Activated CD4-positive, alpha-beta T cell treated with anti-CD3 and anti-CD28 coated beads, Interleukin-2, amount 10 ng/mL, durations not matched to agents 24 days and 14 days (primary cell): ENCODE measurements at regions not wholly inside any gene's neighbourhood (a gene's known extent, or its start where the extent isn't known, plus 50 kb on each side); places are given as distances from the start of the nearest gene placed in this dataset.

Experiments
- DNase-seq: peaks from one replicate; pipeline ENCODE4 v3.0.0; 2022
- H3K27ac Mint-ChIP-seq: one replicate; pipeline ENCODE4 v1.8.0; 2022; ENCODE audit warnings: mild to moderate bottlenecking, mixed read lengths
- H3K27me3 Mint-ChIP-seq: one replicate; pipeline ENCODE4 v1.8.0; 2022; ENCODE audit warnings: mixed read lengths
- H3K36me3 Mint-ChIP-seq: one replicate; pipeline ENCODE4 v1.8.0; 2022; ENCODE audit warnings: low read depth, mild to moderate bottlenecking, mixed read lengths
- H3K4me1 Mint-ChIP-seq: one replicate; pipeline ENCODE4 v1.8.0; 2021; ENCODE audit warnings: mixed read lengths
- H3K4me3 Mint-ChIP-seq: one replicate; pipeline ENCODE4 v1.8.0; 2022; ENCODE audit warnings: mild to moderate bottlenecking, moderate library complexity, mixed read lengths
- H3K9me3 Mint-ChIP-seq: one replicate; pipeline ENCODE4 v1.8.0; 2021; ENCODE audit warnings: mixed read lengths
- intact Hi-C: fragments of 100-400 bp; cut with micrococcal nuclease; formaldehyde crosslinking; loops from one replicate; pipeline ENCODE4 v1.15.1; 2023

DNA sequence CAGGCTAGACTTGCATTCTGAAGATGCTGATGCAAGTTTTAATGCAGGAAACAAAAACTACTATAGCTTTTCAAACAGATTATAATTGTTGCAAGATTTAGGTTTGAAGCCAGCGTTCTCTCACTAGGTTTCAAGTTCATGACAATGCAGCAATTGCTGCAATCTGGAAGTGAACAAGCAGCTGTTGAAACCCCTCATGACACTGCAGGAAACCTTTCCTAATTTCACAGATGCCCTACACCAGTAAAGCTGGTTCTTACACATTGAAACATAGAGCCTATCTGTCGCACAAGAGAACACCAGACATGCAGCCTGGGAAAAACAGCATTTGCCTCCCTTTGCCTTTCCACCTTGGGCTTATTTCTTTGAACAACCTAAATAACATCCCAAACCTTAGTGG is 1737.2 kb upstream of the MIR17HG start:
- Mint-ChIP-seq H3K4me1 (no peaks in the 10 kb centered on the region), H3K4me3 (no peak overlapping the region), H3K36me3 (no peaks in the 10 kb centered on the region), H3K9me3 (peaks cover 7% of the 10 kb centered on the region), H3K27ac (no peak overlapping the region), H3K27me3 (no peaks in the 10 kb centered on the region)
- no peak for DNase-seq
- intact Hi-C loops: no loop called here

DNA sequence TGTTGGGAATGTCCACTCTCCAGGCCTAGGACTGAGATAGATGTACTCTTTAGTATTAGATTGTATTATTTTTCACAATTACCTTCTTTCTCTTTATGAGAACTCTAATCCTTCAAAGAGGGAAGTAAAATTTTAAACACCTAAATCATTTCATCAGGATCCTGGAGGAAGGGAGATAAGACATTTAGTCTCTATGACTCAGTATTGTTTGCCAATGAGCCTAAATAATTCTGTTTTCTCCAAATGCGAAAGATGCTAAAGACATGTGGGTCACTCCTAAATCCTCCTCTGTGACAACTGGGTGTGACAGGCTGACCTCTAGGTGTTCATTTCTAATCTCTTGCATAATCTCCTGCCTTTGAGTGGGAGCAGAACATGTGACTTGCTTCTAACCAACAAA is 1736.6 kb upstream of the MIR17HG start:
- intact Hi-C loops: no loop called here
- H3K4me3 Mint-ChIP-seq: no peak overlapping the region
- no peaks in the 10 kb centered on the region for H3K27me3 Mint-ChIP-seq
- H3K9me3 Mint-ChIP-seq: peaks cover 7% of the 10 kb centered on the region
- H3K27ac Mint-ChIP-seq: no peak overlapping the region
- H3K36me3 Mint-ChIP-seq: no peaks in the 10 kb centered on the region
- no peak for DNase-seq
- no peaks in the 10 kb centered on the region for H3K4me1 Mint-ChIP-seq

DNA sequence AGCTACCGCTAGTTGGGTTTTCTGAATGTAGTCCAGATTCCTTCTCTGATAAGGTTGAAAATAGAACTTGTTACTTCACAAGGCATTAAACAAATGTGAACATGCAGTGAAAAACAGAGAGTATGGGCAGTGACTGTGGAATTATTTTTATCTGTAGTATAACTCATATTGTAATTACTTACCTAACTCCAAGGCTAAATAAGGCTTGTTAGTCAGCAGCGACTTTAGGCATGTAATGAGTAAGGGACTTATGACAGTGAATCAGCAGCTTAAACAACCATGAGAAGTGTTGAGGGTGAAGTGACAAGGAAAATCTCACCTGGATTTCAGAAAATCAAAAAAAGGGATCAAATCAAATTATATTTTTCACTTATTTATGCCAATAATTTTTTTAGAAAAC is 1719.5 kb upstream of the MIR17HG start:
- Mint-ChIP-seq H3K36me3 (no peaks in the 10 kb centered on the region), H3K27me3 (no peaks in the 10 kb centered on the region), H3K27ac (no peak overlapping the region), H3K9me3 (peaks cover 7% of the 10 kb centered on the region), H3K4me1 (no peaks in the 10 kb centered on the region), H3K4me3 (no peak overlapping the region)
- DNase-seq: no peak
- intact Hi-C loops: no loop called here

DNA sequence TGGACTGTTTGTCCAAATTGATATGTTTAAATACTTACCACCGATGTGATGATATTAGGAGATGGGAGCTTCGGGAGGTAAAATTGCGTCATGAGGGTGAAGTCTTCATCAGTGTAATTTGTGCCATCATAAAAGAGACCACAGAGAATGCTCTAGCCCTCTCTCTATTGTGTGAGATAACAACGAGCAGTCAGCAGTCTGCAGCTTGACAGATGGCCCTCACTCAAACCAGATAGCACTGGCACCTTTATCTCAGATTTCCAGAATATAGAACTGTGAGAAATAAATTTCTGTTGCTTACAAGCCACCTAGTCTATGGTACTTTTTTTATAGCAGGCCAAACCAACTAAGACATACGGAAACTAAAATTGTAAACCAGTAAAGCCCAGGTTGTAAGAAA is 1718.9 kb upstream of the MIR17HG start:
- Mint-ChIP-seq H3K27me3 (no peaks in the 10 kb centered on the region), H3K27ac (no peak overlapping the region), H3K4me3 (no peak overlapping the region), H3K4me1 (no peaks in the 10 kb centered on the region), H3K9me3 (peaks cover 8% of the 10 kb centered on the region), H3K36me3 (no peaks in the 10 kb centered on the region)
- intact Hi-C loops: no loop called here
- DNase-seq: no peak

DNA sequence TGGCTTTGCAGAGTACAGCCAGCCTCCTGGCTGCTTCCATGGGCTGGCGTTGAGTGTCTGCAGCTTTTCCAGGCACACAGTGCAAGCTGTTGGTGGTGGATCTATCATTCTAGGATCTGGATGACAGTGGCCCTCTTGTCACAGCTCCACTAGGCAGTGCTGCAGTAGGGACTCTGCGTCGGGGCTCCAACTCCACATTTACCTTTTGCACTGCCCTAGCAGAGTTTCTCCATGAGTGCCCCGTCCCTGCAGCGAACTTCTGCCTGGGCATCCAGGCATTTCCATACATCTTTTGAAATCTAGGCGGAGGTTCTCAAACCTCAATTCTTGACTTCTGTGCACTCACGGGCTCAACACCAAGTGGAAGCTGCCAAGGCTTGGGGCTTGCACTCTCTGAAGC is 1697.3 kb upstream of the MIR17HG start:
- no peak for DNase-seq
- Mint-ChIP-seq H3K36me3 (no peaks in the 10 kb centered on the region), H3K27ac (no peak overlapping the region), H3K9me3 (peaks cover 5% of the 10 kb centered on the region), H3K4me1 (no peaks in the 10 kb centered on the region), H3K27me3 (no peaks in the 10 kb centered on the region), H3K4me3 (no peak overlapping the region)
- intact Hi-C loops: no loop called here

DNA sequence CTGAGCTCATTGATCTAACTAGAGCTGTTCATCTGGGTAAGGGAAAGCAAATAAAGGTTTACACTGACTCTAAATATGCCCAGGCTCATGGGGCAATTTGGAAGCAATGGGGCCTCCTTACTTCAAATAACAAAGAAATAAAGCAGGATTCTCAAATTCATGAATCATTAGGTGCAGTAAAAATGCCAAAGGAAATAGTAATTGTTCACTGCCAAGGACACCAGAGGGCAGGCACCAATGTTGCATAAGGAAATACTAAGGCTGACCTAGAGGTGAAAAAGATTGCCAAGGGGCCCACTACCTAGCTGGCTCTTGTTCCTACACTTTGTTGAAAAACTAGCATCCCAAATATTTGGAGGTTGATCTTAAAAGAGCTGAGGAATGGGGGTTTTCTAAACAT is 1686.7 kb upstream of the MIR17HG start:
- H3K9me3 Mint-ChIP-seq: peaks cover 2% of the 10 kb centered on the region
- no peaks in the 10 kb centered on the region for H3K27me3 Mint-ChIP-seq
- no peak overlapping the region for H3K27ac Mint-ChIP-seq
- no peak overlapping the region for H3K4me3 Mint-ChIP-seq
- no peak for DNase-seq
- intact Hi-C loops: no loop called here
- no peaks in the 10 kb centered on the region for H3K36me3 Mint-ChIP-seq
- H3K4me1 Mint-ChIP-seq: no peaks in the 10 kb centered on the region

DNA sequence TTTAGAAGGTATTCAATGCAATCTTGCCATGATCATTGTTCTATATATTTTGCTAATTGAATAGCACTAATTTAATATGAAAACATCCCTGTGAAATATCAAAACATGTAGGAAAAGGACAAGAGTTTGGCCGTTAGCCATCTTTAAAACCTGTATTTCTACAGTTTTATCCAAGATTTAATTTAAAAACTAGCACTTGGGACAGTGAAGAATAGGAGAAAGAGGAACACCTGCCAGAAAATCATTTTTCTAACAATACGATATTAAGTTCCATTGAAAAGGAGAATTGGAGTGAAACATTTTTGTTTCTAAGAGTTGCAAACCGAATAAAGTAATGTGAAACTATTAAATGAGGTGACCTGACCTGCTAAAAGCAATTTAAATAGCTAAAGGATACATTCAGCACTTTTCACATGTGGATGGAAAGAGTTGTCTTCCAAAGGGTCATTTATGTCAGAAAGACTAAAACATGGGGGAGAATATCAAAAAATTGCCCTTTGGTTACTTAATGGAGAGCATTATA is 1673.6 kb upstream of the MIR17HG start:
- no peak overlapping the region for H3K4me3 Mint-ChIP-seq
- H3K27me3 Mint-ChIP-seq: no peaks in the 10 kb centered on the region
- H3K36me3 Mint-ChIP-seq: no peaks in the 10 kb centered on the region
- DNase-seq: no peak
- intact Hi-C loops: no loop called here
- no peaks in the 10 kb centered on the region for H3K4me1 Mint-ChIP-seq
- H3K27ac Mint-ChIP-seq: no peak overlapping the region
- H3K9me3 Mint-ChIP-seq: peaks cover 4% of the 10 kb centered on the region

DNA sequence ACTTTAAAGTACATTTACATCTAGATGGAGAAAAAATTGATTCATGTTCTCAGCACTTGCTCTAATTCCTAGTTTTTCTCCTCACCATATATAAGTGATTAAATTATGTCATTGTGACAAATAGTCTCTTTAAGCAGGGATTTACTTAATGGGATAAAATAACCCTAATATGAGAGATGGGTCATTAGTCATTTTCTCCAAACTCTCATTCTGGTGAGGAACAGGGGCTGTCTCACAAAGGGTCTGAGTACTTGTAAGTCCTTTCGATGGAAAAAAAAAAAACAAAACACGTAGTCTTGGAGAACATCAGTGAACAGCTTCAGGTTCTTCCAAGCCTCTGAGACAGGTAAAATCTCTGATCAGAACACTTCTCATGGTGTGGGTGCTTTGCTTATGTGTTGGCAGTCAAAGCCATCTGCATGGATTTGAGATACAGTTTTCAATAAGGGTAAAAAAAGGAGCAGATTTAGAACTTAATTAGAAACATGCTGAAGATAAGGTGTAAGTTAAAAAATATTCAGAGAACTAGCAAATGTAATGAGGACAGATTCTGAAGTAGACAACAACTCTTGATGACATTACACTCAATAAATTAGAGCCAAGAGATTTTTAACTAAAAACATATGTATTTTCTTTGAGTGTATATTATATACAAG is 1668.9 kb upstream of the MIR17HG start:
- no peak for DNase-seq
- no peak overlapping the region for H3K27ac Mint-ChIP-seq
- H3K27me3 Mint-ChIP-seq: no peaks in the 10 kb centered on the region
- H3K4me3 Mint-ChIP-seq: no peak overlapping the region
- H3K36me3 Mint-ChIP-seq: no peaks in the 10 kb centered on the region
- intact Hi-C loops: no loop called here
- H3K9me3 Mint-ChIP-seq: no peaks in the 10 kb centered on the region
- H3K4me1 Mint-ChIP-seq: no peaks in the 10 kb centered on the region

DNA sequence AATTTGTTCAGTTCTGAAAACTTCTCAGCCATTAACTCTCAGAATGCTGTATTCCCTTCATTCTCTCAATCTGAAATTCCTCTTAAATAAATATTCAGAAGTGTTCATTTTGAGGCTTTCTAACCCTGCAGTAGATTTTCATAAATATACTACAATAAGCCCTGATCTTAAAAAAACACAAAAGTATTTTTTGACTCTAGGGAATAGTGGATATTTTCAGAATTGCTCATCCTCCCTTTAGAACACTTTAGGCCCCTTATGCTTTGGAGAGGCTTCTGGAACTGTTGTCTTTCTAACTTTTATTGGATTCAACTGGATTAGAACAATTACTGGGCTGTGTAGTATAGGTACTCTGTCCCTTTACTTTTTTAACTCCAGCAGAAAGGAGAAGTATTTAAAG is 1662.6 kb upstream of the MIR17HG start:
- Mint-ChIP-seq H3K4me3 (no peak overlapping the region), H3K4me1 (no peaks in the 10 kb centered on the region), H3K27me3 (no peaks in the 10 kb centered on the region), H3K9me3 (no peaks in the 10 kb centered on the region), H3K27ac (no peak overlapping the region), H3K36me3 (no peaks in the 10 kb centered on the region)
- no peak for DNase-seq
- intact Hi-C loops: no loop called here

DNA sequence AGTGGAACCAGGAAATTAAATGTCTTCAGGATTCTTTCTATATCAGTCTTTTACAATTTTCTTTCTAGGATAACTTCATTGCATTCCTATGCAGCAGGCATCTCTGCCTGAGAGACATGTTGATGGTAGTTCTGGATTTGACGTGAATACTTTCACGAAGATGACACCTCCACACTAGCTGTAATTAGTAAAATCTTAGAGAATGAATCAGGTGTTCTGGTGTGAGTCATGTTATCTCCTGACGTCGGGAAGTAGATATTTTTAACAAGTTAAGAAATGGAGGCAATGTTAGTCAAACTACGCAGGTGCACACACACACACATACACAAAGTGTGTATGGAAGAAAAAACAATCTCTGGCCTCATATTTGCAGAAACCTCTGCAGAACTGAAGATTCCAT is 1661.3 kb upstream of the MIR17HG start:
- Mint-ChIP-seq H3K36me3 (no peaks in the 10 kb centered on the region), H3K4me3 (no peak overlapping the region), H3K9me3 (no peaks in the 10 kb centered on the region), H3K27ac (no peak overlapping the region), H3K4me1 (no peaks in the 10 kb centered on the region), H3K27me3 (no peaks in the 10 kb centered on the region)
- intact Hi-C loops: no loop called here
- no peak for DNase-seq

DNA sequence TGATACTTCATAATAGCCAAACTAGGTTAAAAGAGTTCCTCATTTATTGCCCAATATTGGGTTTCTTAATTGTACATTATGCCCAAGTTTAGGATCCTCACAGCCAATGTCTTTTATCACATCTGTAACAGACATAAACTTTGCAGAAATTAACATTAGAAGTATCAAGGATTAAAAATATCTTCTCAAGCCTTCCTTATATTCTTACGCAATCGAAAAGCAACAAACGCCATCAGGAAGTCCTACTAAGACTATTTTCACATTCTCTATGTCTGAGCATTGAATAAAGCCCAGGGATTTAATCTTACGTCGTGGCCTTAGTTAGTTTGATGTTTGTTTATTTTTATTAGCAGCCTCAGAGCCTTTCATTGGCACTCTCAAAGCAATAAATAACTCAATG is 1660.4 kb upstream of the MIR17HG start:
- H3K36me3 Mint-ChIP-seq: no peaks in the 10 kb centered on the region
- H3K4me3 Mint-ChIP-seq: no peak overlapping the region
- H3K4me1 Mint-ChIP-seq: no peaks in the 10 kb centered on the region
- DNase-seq: no peak
- no peak overlapping the region for H3K27ac Mint-ChIP-seq
- H3K9me3 Mint-ChIP-seq: no peaks in the 10 kb centered on the region
- H3K27me3 Mint-ChIP-seq: no peaks in the 10 kb centered on the region
- intact Hi-C loops: no loop called here

DNA sequence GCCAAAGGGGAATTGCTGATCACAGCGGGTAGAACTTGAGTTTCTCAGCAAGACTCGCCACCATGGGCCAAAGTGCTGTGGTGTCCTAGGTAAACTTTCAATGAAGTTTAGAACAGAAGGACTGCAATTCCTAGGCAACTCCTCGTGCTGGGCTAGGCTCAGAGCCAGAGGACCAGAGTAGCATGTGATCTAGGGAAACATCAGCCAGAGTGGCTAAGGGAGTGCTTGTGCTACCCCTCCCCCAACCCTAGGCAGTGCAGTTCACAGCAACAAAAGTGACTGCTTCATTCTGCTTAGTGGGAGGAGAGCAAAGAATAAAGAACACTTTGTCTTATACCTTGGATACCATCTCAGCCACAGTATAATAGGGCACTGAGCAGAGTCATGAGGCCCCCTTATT is 1658.6 kb upstream of the MIR17HG start:
- H3K4me1 Mint-ChIP-seq: no peaks in the 10 kb centered on the region

DNA sequence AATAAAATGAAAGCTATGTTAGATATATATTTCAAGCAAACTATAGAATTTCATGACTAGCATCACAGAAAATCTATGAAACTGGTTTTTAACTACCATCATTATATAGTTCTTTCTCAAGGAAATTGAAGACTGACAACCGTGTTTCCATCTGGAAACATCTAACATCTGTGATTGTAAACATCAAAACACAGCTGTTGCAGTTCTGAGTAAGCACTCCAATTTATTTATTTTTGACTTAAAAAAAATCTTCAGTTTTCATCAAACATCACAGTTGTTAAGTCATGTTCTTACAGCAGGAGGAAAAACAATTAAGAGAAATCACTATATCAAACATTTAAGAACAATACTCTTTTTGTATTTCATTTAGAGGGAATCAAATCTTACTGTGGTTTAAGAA is 1653.0 kb upstream of the MIR17HG start:
- no peak overlapping the region for H3K4me3 Mint-ChIP-seq

More for the DNA sequence above, 1658.6 kb upstream of the MIR17HG start:
- no peaks in the 10 kb centered on the region for H3K27me3 Mint-ChIP-seq
- no peaks in the 10 kb centered on the region for H3K9me3 Mint-ChIP-seq
- no peak overlapping the region for H3K4me3 Mint-ChIP-seq
- H3K27ac Mint-ChIP-seq: no peak overlapping the region
- no peaks in the 10 kb centered on the region for H3K36me3 Mint-ChIP-seq
- intact Hi-C loops: no loop called here
- no peak for DNase-seq

DNA sequence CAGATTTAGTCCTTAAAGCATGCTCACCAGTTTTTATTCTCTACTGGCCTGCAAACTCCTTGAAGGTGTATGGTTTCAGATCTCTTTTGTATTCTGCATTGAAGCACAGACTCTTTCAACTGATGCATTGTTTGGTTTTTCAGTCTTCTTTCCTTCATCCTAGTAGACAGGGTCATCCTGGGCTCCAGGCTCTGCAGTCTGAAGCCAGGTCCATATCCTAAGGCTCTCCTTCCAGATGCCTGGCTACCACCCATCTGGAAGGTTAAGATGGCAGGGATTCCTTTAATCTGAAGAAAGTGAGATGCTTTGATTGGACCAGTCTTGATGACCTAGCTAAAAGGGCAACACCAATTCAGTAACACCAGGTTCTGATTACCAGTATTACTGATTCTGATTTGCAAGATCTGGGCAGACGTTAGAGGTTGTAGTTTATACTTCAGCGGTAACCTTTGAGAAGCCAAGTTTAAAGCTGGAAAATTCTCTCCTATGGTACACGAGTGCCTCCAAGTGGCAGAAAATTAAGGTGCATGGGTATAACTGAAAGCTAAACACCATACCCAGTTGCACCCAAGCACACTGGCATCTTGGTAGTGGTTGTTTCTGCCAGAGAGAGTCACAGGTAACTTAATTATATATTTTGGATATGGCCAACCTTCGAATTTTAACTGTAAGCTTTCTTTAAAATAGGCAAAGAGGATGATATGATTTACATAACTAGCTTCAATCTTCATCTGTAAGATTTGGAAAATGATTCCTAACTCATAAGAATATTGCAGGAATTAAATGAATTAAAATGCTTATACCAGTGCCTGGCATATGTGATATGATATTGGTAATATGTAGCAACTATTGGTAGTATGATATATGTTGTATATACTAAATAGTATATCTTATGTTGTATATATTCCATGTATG is 1651.9 kb upstream of the MIR17HG start:
- Mint-ChIP-seq H3K9me3 (no peaks in the 10 kb centered on the region), H3K4me1 (no peaks in the 10 kb centered on the region), H3K4me3 (no peak overlapping the region), H3K27me3 (no peaks in the 10 kb centered on the region), H3K36me3 (no peaks in the 10 kb centered on the region), H3K27ac (no peak overlapping the region)
- intact Hi-C loops: no loop called here
- DNase-seq: no peak

More for the DNA sequence above, 1653.0 kb upstream of the MIR17HG start:
- intact Hi-C loops: no loop called here
- H3K9me3 Mint-ChIP-seq: no peaks in the 10 kb centered on the region
- no peaks in the 10 kb centered on the region for H3K27me3 Mint-ChIP-seq
- DNase-seq: no peak
- no peaks in the 10 kb centered on the region for H3K36me3 Mint-ChIP-seq
- no peaks in the 10 kb centered on the region for H3K4me1 Mint-ChIP-seq
- no peak overlapping the region for H3K27ac Mint-ChIP-seq
